T-helper 17 cell (primary cell): ENCODE measurements at regions not wholly inside any gene's neighbourhood (a gene's known extent, or its start where the extent isn't known, plus 50 kb on each side); places are given as distances from the start of the nearest gene placed in this dataset.

ENCODE experiments used
- ATAC-seq: fragments of 150-1000 bp; cut with Tn5 transposase; 2 replicates; pipeline ENCODE4 v1.10.0; 2021; ENCODE audit warnings: mild to moderate bottlenecking, moderate library complexity
- DNase-seq, 3 donors: peaks; one replicate each; pipeline versions ENCODE4 v3.0.0 to v3.0.0-alpha.2; 2020 to 2021
- H3K9me3 ChIP-seq: one replicate; pipeline ENCODE4 v1.7.0; 2013; ENCODE audit warnings: low read length, mild to moderate bottlenecking; ENCODE audit not compliant: control insufficient read depth, poor library complexity, severe bottlenecking
- H3K27ac Mint-ChIP-seq: one replicate; pipeline ENCODE4 v1.8.0; 2022; ENCODE audit warnings: mild to moderate bottlenecking, moderate library complexity, mixed read lengths
- H3K27me3 Mint-ChIP-seq: one replicate; pipeline ENCODE4 v1.8.0; 2022; ENCODE audit warnings: mixed read lengths
- H3K36me3 Mint-ChIP-seq: one replicate; pipeline ENCODE4 v1.8.0; 2022; ENCODE audit warnings: low read depth, mixed read lengths
- H3K4me1 Mint-ChIP-seq: one replicate; pipeline ENCODE4 v1.8.0; 2022; ENCODE audit warnings: mild to moderate bottlenecking, mixed read lengths
- H3K4me3 Mint-ChIP-seq: one replicate; pipeline ENCODE4 v1.8.0; 2022; ENCODE audit warnings: mild to moderate bottlenecking, moderate library complexity, mixed read lengths

DNA sequence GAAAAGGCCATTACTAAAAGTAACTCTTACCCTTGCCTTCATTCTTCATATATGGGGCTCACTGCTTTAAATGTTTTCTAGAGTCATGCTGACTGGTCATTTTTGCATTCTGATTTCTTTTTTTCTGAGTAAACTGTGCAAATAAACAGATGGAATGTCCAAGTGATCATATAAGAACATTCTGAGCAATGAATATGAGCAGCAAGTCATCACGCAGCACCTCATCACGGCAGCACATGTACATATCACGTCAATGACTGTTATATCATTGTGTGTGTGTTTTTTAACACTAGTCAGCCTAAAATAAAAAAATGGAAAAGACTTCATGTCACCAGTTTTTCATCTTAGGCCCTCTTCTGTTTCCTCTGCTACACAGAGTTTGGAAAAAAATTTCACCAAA lies 490.0 kb upstream of the ZFHX3 start:
- no peak overlapping the region for H3K27ac Mint-ChIP-seq
- no peaks in the 10 kb centered on the region for H3K4me1 Mint-ChIP-seq
- no peak for DNase-seq
- peaks cover 6% of the 10 kb centered on the region for H3K27me3 Mint-ChIP-seq
- no peak for ATAC-seq
- H3K9me3 ChIP-seq = no peaks in the 10 kb centered on the region
- no peak overlapping the region for H3K4me3 Mint-ChIP-seq
- no peaks in the 10 kb centered on the region for H3K36me3 Mint-ChIP-seq

DNA sequence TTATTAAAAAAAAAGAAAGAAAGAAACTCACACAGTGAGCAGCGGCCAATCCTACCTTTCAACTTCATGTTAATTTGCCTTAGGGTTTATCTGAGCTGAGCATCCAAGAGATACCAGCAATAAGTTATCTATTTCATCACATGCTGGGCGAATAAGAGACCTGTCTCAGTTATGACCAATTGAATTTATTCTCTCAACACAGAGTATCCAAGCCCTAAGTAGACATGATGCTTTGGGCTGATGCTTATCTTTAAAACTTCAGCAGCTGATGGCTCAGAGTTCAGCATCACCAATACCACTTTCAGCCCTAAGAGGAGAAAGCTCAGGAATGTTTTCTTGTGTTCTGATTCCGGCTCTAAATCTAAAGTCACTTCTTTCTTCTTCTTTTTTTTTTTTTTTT lies 489.0 kb upstream of the ZFHX3 start:
- H3K27me3 Mint-ChIP-seq = no peaks in the 10 kb centered on the region
- H3K4me3 Mint-ChIP-seq = no peak overlapping the region
- no peaks in the 10 kb centered on the region for H3K36me3 Mint-ChIP-seq
- ATAC-seq = no peak
- no peak overlapping the region for H3K27ac Mint-ChIP-seq
- no peak for DNase-seq
- H3K9me3 ChIP-seq = no peaks in the 10 kb centered on the region
- H3K4me1 Mint-ChIP-seq = no peaks in the 10 kb centered on the region

DNA sequence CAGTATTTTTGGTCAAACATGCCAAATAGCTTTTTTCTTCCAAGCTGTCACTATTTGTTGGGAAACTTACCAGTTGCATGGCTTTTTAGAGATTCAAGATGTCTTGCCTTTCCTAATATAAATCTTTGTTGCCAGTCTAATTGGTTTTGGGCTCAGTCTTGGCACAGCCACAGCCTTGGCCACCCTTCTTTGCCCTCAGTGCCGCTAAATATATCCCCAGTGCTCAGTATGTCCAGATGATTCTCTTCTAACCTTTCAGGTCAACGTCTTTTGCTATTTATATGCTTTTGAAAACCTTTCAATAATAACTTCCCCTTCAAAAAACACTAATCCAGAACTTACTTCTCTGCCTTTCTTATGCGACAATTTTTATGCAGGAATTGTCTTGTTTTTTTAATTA lies 483.1 kb upstream of the ZFHX3 start:
- H3K4me1 Mint-ChIP-seq = no peaks in the 10 kb centered on the region

DNA sequence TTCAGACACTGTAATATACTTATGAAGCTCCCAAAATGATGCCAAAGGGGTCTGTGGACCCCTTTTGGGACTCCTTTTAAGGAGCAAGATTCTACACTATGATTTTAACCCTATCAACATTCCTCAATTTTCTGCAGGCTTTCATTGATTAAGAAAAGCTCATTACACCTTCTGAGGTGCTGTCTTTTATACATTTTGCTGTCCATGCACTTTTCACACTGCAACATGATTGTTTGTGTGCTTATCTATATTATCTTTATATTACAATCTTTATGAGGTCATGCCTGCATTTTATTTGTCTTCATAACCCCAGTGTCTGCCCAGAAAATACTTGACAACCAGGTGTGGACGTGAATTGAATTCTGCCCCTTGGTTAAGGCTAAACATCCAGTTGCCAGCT lies 482.6 kb upstream of the ZFHX3 start:
- ATAC-seq (no peak), DNase-seq (no peak)
- Mint-ChIP-seq H3K27me3 (no peaks in the 10 kb centered on the region), H3K27ac (no peak overlapping the region), H3K4me1 (no peaks in the 10 kb centered on the region), H3K36me3 (no peaks in the 10 kb centered on the region), H3K4me3 (no peak overlapping the region)
- no peaks in the 10 kb centered on the region for H3K9me3 ChIP-seq

More for the DNA sequence above, 483.1 kb upstream of the ZFHX3 start:
- H3K27me3 Mint-ChIP-seq = no peaks in the 10 kb centered on the region
- ATAC-seq = no peak
- no peaks in the 10 kb centered on the region for H3K36me3 Mint-ChIP-seq
- no peak overlapping the region for H3K27ac Mint-ChIP-seq
- H3K4me3 Mint-ChIP-seq = no peak overlapping the region
- no peak for DNase-seq
- H3K9me3 ChIP-seq = no peaks in the 10 kb centered on the region

DNA sequence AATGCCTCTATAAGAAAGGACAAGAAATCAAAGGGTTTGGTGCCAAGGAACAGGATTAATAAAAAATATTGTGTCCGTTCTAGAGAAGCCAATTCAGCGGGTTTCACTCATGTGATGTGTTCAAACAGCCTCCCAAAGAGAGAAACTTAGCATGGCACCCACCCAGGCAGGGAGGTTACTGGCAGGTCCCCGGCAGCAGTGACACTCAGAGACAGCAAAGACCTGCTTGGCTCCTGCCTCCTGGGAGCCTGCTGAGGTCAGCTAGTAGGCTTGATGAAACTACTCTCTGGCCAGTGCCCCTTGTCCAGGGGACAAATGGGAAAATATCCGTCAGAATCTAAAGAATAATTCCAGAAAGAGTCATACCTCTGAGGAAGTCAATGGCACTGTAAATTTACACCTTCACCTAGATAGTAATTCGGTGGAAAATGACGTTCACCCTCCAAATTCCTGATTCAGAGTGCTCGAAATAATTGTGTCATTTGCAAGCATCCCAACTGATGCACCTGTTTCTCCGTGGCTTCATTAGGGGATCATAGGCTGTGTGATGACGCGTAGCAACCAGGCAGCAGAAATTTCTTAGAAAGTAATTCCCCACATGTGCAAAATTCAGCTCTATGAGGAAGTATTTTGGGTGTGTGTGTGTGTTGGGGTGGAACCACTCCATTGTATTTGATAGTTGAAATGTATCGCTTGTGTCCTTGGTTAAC lies 481.5 kb upstream of the ZFHX3 start:
- no peaks in the 10 kb centered on the region for H3K4me1 Mint-ChIP-seq
- no peak overlapping the region for H3K4me3 Mint-ChIP-seq
- no peaks in the 10 kb centered on the region for H3K27me3 Mint-ChIP-seq
- no peaks in the 10 kb centered on the region for H3K9me3 ChIP-seq
- H3K27ac Mint-ChIP-seq = no peak overlapping the region
- ATAC-seq (no peak), DNase-seq (no peak)
- H3K36me3 Mint-ChIP-seq = no peaks in the 10 kb centered on the region

DNA sequence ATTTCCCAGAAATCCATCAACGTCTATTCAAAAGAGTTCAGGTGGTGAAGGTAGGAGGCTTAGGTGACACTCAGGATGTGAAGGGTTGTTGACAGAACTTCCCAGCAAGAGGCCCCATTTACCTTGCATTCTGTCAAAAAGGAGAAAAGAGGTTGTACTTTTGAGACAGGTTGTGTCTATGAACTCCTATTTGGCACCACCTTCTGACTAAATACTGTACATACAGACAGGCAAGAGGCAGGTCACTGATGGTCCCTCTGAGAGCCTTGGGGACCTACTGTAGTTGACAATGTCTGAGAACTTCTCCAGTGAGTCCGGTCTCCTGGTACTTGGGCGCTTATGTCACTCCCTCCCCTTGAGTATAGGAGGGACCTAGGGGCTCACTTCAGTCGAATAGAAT lies 479.3 kb upstream of the ZFHX3 start:
- no peaks in the 10 kb centered on the region for H3K9me3 ChIP-seq
- Mint-ChIP-seq H3K36me3 (no peaks in the 10 kb centered on the region), H3K4me3 (no peak overlapping the region), H3K27ac (no peak overlapping the region), H3K27me3 (no peaks in the 10 kb centered on the region), H3K4me1 (no peaks in the 10 kb centered on the region)
- DNase-seq = no peak
- ATAC-seq = no peak

DNA sequence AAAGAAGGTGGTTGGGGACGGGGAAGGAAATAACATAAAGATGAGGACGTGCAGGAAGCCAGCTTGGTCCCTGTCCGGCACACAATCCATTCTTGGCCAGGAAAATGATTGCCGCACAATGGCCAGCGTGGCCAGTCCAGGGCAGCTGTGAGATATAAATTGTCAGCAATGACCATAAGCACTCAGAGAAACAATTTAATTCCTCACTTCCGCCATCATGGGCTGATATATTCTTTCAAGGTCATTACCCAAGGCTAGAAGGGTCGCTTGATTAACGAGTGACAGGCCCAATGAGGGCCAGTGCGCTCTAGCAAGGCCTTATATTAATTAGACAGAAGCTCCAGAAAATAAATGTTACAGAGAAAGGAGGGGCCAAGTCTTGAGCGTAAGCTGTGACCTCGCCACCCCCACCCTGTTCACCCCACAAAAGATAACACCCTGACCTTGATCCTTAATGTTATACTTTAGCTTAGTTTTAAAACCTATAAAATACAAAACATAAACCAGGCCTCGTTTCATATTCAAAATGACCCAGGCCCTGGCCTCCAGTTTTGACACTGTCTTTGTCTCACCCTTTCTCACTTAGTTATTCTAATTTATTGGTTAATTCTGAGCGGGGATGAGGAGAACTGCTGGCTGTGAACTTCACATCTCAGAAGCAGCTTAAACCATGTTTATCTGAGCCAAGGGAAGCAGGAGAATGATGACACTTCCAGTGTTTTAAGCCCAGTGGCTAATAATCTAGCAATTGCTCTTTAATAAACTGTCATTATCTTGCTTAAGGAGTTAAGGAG lies 478.3 kb upstream of the ZFHX3 start:
- no peak for ATAC-seq
- Mint-ChIP-seq H3K4me1 (no peaks in the 10 kb centered on the region), H3K27me3 (no peaks in the 10 kb centered on the region), H3K4me3 (no peak overlapping the region), H3K27ac (no peak overlapping the region), H3K36me3 (no peaks in the 10 kb centered on the region)
- DNase-seq = no peak
- H3K9me3 ChIP-seq = no peaks in the 10 kb centered on the region

DNA sequence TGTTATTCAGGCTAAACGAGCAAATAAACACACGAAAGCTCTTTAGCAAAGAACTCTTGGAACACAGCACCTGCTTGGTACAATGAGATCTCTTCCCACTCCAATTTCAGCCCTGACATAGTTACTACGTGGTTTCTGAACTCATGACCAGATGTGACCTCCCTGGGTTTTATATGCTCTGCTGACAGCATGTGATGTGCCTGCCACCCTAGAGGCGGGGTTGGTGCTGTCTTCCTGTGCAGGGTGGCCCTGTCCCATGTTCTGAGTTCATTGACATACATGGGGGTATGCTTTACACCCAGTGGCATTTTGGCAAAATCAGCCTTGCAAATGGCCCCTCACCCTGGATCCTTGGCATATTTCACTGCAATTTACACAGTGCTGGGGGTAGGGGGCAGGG lies 475.3 kb upstream of the ZFHX3 start:
- ATAC-seq = no peak
- Mint-ChIP-seq H3K27me3 (no peaks in the 10 kb centered on the region), H3K4me1 (no peaks in the 10 kb centered on the region), H3K36me3 (no peaks in the 10 kb centered on the region), H3K27ac (no peak overlapping the region), H3K4me3 (no peak overlapping the region)
- DNase-seq = no peak
- H3K9me3 ChIP-seq = no peaks in the 10 kb centered on the region

DNA sequence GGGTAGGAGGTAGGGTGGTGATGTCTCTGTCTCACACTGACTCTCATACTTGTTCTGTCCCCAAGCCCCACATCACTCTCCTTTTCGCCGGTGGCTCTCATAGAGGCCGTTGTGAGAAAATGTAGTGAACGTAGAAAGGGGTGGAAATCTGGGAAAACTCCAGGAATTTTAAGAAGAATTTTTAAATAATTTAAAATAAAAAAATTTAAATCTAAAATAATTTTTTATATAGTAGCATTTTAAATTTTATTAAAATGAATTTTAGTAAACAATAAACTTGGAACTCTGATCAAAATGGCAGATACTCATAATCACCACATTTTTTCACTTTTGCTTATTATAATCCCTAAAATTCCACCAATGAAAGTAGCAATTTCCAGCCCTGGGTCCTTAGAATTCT lies 473.6 kb upstream of the ZFHX3 start:
- no peaks in the 10 kb centered on the region for H3K9me3 ChIP-seq
- Mint-ChIP-seq H3K4me3 (no peak overlapping the region), H3K4me1 (no peaks in the 10 kb centered on the region), H3K27me3 (no peaks in the 10 kb centered on the region), H3K27ac (no peak overlapping the region), H3K36me3 (no peaks in the 10 kb centered on the region)
- no peak for DNase-seq
- no peak for ATAC-seq

DNA sequence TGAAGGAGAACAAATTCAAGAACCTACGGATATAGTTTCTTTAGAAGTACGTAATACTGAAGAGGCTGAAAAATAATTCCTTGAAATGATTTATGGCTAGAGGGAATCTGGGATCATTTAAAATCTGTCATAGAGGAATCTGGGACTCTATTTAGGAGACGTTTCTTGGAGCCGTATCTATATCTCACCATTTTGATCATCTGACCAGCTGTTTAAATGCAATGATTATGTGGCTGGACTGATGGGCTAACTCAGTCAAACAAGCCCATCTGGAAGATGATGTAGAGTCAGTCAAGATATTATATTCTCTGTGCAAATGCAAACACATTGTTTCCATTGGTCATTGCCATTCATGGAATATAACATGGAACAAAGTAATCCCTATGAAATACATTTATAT lies 467.7 kb upstream of the ZFHX3 start:
- Mint-ChIP-seq H3K4me3 (no peak overlapping the region), H3K4me1 (no peaks in the 10 kb centered on the region), H3K27me3 (no peaks in the 10 kb centered on the region), H3K27ac (no peak overlapping the region), H3K36me3 (no peaks in the 10 kb centered on the region)
- no peak for ATAC-seq
- H3K9me3 ChIP-seq = no peaks in the 10 kb centered on the region
- DNase-seq = no peak

DNA sequence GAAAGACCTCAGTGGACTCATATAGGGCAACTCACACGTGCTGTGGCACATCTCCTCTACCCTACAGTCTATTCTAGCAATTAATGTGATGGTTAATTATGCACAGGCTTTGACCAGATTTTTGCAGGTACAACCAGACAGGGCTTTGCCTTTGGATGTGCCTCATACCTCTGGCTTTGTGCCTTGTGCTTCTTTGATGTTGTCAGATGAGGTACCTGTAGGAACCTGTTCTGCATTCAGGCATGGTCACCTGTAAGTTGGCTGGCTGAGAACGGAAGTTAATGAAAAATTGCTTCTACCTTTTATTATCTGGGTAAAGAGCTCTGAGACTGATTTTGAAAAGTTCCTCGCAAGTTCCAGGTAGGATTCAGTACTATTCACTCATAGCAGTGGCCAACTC lies 462.9 kb upstream of the ZFHX3 start:
- Mint-ChIP-seq H3K36me3 (no peaks in the 10 kb centered on the region), H3K27ac (no peak overlapping the region), H3K4me1 (no peaks in the 10 kb centered on the region), H3K27me3 (no peaks in the 10 kb centered on the region), H3K4me3 (no peak overlapping the region)
- ATAC-seq (no peak), DNase-seq (no peak)
- H3K9me3 ChIP-seq = no peaks in the 10 kb centered on the region

DNA sequence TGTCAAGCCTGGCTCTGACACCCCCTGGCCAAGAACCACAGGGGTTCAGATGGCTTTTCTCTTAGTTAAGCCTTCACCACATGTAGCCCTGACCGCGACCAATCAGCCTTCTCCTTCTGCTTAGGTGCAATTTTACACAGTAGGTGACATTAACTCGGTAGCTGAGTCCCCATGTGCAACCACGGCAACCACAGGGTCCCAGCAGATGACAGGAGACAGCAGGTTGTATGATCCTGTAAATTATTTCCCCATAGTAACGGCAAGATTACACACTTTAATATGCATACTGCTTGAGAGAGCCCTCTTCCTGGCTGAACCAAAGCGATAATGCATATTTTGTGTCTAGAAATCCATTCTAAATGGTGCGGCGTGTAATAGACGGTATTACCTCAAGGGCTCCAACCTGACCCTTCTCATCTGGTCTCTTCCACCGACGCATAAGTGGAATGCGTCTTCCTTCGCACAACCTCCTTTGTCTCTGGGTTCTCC lies 458.7 kb upstream of the ZFHX3 start:
- no peaks in the 10 kb centered on the region for H3K9me3 ChIP-seq
- no peak for ATAC-seq
- Mint-ChIP-seq H3K36me3 (peaks cover 2% of the 10 kb centered on the region), H3K27ac (no peak overlapping the region), H3K4me3 (no peak overlapping the region), H3K4me1 (no peaks in the 10 kb centered on the region), H3K27me3 (no peaks in the 10 kb centered on the region)
- no peak for DNase-seq

DNA sequence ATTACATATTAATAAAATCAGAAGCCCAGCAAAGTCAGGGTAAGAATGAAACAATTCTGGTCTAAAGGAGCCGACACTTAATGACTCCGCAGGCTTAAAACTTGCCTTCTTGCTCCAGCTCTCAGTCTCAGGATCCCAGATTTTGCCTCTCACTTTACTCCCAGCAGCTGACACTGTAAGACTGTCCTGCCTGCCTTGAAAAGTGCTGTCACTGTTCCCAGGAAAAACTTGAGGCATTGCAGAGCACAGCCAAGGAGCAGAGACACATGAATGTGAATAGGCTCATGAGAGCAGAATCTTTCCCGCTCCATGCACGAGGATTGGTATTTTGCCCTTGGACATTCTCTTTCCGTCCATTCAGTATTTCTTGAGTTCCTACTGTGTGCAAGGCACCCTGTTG lies 457.6 kb upstream of the ZFHX3 start:
- no peaks in the 10 kb centered on the region for H3K9me3 ChIP-seq
- ATAC-seq (no peak), DNase-seq (no peak)
- Mint-ChIP-seq H3K27ac (no peak overlapping the region), H3K4me3 (no peak overlapping the region), H3K27me3 (no peaks in the 10 kb centered on the region), H3K4me1 (no peaks in the 10 kb centered on the region), H3K36me3 (peaks cover 2% of the 10 kb centered on the region)
